GM13976 (cell line): ENCODE measurements at regions not wholly inside any gene's neighbourhood (a gene's known extent, or its start where the extent isn't known, plus 50 kb on each side); places are given as distances from the start of the nearest gene placed in this dataset.

ENCODE experiments used
- DNase-seq: peaks from one replicate; pipeline ENCODE4 v3.0.0; 2012; ENCODE audit warnings: low spot score
- in situ Hi-C: fragments of 300-500 bp; cut with MboI; formaldehyde crosslinking; loops from one replicate; pipeline ENCODE4 v1.12.0; 2022; ENCODE audit warnings: low sequenced_read_pairs, mixed read lengths, inconsistent platforms; ENCODE audit not compliant: unreplicated experiment
- TF ChIP-seq, protein P1 (sequence below): IDR thresholded peaks from 2 replicates; pipeline ENCODE4 v1.5.1; 2012; ENCODE audit warnings: borderline replicate concordance, mild to moderate bottlenecking; ENCODE audit not compliant: insufficient read depth; ENCODE audit errors: extremely low read depth, missing control alignments, control extremely low read depth

DNA sequence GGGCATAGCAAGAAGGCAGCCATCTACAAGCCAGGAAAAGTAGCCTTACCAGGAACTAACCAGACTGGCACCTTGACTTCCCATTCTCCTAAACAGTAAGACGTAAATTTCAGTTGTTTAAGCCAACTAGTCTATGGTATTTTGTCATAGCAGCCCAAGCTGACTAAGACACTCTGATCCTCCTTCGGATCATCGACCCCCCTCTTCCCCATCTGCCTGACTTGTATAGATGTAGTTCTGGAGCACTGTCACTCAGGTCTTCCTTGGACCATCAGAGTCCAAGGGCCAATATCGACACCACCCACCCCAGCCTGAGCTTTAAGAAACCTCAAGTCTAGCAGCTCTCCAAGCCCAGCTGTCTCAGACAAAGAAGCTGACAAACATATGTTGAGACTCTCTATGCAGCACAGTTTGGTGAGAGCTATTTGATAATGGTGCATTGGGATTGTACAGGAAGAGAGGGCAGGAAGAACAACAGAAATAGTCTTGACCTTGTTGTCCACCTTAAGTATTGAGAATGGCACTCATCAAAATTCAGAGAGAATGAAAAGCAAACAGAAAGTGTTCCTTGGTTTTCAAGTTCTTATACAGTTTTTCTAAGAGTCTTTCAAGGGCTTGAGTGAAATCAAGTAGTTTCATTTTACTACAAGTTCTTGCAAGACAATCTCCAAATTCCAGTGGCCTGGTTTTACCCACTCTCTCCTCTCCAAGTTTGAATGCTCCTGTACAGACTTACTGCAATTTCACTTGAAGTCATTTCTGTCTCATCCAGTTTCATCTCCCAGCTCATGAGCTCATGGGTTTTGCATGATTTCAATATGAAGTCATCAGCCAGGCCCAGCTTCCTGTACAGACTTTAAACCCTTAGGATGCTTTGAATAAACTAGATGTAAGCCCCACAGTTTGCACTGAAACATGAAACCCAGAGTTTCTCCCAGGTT, 122.3 kb upstream of the RAI14 start:
- in situ Hi-C loops, result no loop called here
- peak; percentile 29 for DNase-seq
- TF ChIP-seq, protein P1, sequence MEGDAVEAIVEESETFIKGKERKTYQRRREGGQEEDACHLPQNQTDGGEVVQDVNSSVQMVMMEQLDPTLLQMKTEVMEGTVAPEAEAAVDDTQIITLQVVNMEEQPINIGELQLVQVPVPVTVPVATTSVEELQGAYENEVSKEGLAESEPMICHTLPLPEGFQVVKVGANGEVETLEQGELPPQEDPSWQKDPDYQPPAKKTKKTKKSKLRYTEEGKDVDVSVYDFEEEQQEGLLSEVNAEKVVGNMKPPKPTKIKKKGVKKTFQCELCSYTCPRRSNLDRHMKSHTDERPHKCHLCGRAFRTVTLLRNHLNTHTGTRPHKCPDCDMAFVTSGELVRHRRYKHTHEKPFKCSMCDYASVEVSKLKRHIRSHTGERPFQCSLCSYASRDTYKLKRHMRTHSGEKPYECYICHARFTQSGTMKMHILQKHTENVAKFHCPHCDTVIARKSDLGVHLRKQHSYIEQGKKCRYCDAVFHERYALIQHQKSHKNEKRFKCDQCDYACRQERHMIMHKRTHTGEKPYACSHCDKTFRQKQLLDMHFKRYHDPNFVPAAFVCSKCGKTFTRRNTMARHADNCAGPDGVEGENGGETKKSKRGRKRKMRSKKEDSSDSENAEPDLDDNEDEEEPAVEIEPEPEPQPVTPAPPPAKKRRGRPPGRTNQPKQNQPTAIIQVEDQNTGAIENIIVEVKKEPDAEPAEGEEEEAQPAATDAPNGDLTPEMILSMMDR, result no peak

DNA sequence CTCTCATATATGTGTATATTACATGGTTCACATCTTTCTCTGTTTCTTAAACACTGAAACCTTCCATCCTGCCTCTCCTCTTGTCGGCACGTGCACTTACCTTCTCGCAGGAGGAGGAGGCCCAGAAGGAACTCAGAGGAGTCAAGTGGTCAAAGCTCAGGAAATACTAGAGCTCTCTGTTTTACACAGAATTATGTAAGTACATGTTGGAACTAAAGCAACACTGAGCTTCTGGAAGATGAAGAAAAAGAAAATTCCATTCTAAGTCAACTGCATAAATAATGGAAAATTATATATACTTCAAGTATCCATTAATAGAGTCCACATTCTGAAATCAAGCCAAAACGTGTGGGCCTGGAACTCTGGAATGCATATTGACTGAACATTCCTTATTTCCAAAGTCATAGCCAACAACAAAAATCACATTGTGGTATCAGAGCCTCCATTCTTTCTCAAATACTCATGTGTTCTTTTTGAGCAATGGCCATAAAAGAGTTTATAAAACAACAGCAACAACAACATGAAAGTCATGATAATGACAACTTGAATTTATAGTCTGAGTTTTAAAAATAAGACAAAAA, 121.5 kb upstream of the RAI14 start:
- DNase-seq, result no peak
- in situ Hi-C loops, result no loop called here
- TF ChIP-seq, protein P1, result no peak

DNA sequence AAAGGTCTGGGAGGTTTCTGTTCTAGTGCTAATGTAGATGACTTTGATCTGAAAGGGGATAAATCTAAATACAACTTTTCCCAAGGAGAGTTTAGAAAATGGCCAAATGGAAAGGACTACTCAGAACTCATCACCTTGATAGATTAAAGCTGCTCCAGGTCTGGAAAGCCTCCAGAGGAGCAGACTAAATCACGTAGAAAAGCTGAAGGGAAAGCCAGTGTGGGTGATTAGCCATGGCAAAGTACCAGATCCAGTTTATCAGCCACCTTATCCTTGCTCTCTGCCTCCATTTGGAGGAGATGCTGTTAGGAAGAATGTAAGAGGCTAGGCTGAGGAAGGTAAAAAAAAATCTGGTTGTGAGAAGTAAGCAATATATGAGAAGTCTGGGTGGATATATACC, 120.7 kb upstream of the RAI14 start:
- no peak for DNase-seq
- in situ Hi-C loops, result no loop called here
- TF ChIP-seq, protein P1, result no peak

DNA sequence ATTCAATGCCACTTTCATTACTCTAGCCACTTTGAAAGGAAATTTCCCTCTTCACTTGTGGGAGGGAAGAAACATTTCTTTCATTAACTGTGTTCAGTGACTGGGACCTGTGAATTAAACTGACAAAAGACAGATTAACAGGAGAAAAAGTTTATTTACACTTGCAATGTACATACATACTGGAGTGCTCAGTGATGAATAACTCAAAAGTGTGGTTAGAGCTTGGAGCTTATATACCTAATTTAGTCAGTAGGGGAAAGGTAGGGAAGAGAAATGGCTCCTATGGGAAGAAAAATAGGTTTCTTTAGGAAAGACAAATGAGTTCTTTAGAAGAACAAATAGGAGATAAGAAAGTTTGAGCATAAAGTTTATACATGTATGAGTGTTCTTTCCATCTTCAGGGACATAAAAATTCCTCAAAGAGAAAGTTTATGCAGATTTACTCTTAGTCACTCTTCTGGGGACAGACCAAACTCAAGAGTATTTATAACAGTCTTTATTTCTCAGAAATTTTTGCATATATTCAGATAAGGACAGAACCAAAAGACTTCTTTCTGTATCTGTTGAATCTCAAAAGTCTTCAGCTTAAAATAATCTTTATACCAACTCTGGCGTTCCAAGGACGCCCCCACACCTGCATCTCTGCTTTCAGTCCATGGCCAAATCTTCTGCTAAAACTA, 120.0 kb upstream of the RAI14 start:
- in situ Hi-C loops, result no loop called here
- DNase-seq, result no peak
- TF ChIP-seq, protein P1, result no peak

DNA sequence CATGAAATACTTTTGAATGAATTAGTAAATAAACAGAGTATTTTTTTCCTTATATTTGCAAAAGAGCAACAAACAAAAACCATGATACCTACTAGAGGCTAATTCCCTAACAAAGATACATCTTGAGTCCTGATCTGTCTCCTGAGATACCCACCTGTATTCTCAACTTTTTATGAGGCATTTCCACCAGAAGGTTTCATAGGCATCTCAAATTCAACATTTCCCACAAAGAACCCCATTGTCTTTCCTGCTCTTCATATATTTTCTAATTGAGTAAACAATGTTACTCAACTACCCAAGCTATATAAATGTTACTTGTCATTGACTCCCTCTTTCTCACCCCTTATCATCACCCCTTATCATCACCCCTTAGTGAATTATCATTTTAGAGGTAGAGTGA, 119.4 kb upstream of the RAI14 start:
- TF ChIP-seq, protein P1, result no peak
- no peak for DNase-seq
- in situ Hi-C loops, result no loop called here

DNA sequence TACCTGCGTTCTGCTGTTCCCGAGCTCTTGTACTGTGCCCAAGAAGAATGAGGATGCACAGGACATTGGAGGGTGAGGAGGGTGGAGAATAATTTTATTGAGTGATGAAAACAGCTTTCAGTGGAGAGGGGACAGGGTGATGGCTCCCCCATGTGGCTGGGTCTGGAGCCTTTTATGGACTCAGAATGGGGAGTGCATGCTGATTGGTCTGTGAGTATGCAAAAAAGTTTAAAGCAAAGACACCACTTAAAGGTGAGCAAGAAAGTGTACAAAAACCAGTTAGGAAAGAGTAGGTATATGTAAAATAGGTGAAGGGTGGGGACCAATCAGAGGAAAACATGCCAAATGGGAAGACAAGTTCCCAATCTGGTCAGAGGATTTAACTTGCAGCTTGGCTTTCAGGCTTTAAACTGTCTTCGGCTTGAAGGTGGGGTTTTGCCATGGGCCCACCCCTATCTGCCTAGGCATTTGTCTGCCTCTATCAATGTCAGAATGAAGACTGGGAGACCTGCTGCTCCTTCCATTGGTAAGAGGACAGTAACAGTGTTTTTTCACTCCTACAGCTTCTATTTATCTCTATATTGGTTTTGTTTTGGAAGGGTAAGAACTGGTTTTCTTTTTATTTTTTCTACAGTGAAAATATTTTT, 118.0 kb upstream of the RAI14 start:
- in situ Hi-C loops, result no loop called here
- DNase-seq, result no peak

More for the DNA sequence above, 118.0 kb upstream of the RAI14 start:
- TF ChIP-seq, protein P1, result no peak
